Type B pancreatic cell (in vitro differentiated cells): ENCODE measurements at regions not wholly inside any gene's neighbourhood (a gene's known extent, or its start where the extent isn't known, plus 50 kb on each side); places are given as distances from the start of the nearest gene placed in this dataset.

Experiments used
- DNase-seq: peaks from one replicate; pipeline ENCODE4 v3.0.0; 2021; ENCODE audit warnings: mixed read lengths; ENCODE audit not compliant: unreplicated experiment; ENCODE audit errors: extremely low spot score
- H3K27ac Mint-ChIP-seq: 2 replicates; pipeline ENCODE4 v1.8.0; 2021; ENCODE audit warnings: mild to moderate bottlenecking, mixed read lengths
- H3K27me3 Mint-ChIP-seq: 2 replicates; pipeline ENCODE4 v1.8.0; 2021; ENCODE audit warnings: mixed read lengths
- H3K36me3 Mint-ChIP-seq: 2 replicates; pipeline ENCODE4 v1.8.0; 2021; ENCODE audit warnings: mixed read lengths
- H3K4me1 Mint-ChIP-seq: one replicate; pipeline ENCODE4 v1.8.0; 2021; ENCODE audit warnings: mixed read lengths; ENCODE audit not compliant: unreplicated experiment
- H3K4me3 Mint-ChIP-seq: 2 replicates; pipeline ENCODE4 v1.8.0; 2021; ENCODE audit warnings: mild to moderate bottlenecking, mixed read lengths
- H3K9me3 Mint-ChIP-seq: 2 replicates; pipeline ENCODE4 v1.8.0; 2021; ENCODE audit warnings: mixed read lengths
- CTCF ChIP-seq: fragments of 200-600 bp; sonication (generic); conservative IDR thresholded peaks from 2 replicates; pipeline ENCODE4 v1.5.0; 2021; ENCODE audit warnings: antibody characterized with exemption, mild to moderate bottlenecking

- Mint-ChIP-seq H3K9me3 (peaks cover 7% of the 10 kb centered on the region), H3K4me3 (no peak overlapping the region), H3K36me3 (no peaks in the 10 kb centered on the region), H3K27ac (no peak overlapping the region), H3K4me1 (no peaks in the 10 kb centered on the region), H3K27me3 (peaks cover 12% of the 10 kb centered on the region)
- TF ChIP-seq CTCF = no peak
- DNase-seq = no peak
These were observed 103.0 kb upstream of the MOCS1 start for GRCh38 chr6:40037271-40037670.

- no peaks in the 10 kb centered on the region for H3K36me3 Mint-ChIP-seq
- no peak for TF ChIP-seq CTCF
- no peak overlapping the region for H3K4me3 Mint-ChIP-seq
- H3K27ac Mint-ChIP-seq = no peak overlapping the region
- H3K9me3 Mint-ChIP-seq = no peaks in the 10 kb centered on the region
- peaks cover 9% of the 10 kb centered on the region for H3K27me3 Mint-ChIP-seq
- DNase-seq = no peak
- no peaks in the 10 kb centered on the region for H3K4me1 Mint-ChIP-seq
These were observed 101.9 kb upstream of the MOCS1 start for GRCh38 chr6:40036186-40036585.

- no peak for TF ChIP-seq CTCF
- Mint-ChIP-seq H3K27me3 (peaks cover 22% of the 10 kb centered on the region), H3K27ac (no peak overlapping the region), H3K36me3 (no peaks in the 10 kb centered on the region), H3K4me3 (no peak overlapping the region), H3K4me1 (no peaks in the 10 kb centered on the region), H3K9me3 (no peaks in the 10 kb centered on the region)
- no peak for DNase-seq
These were observed 94.2 kb upstream of the MOCS1 start for GRCh38 chr6:40028449-40028848.

GRCh38 chr6:40022867-40023266, 88.6 kb upstream of the MOCS1 start:
- peaks cover 32% of the 10 kb centered on the region for H3K27me3 Mint-ChIP-seq
- no peak for TF ChIP-seq CTCF
- DNase-seq = no peak
- peaks cover 6% of the 10 kb centered on the region for H3K9me3 Mint-ChIP-seq
- H3K4me3 Mint-ChIP-seq = no peak overlapping the region
- H3K36me3 Mint-ChIP-seq = no peaks in the 10 kb centered on the region
- H3K4me1 Mint-ChIP-seq = no peaks in the 10 kb centered on the region
- H3K27ac Mint-ChIP-seq = no peak overlapping the region

GRCh38 chr6:40020166-40020565, 85.9 kb upstream of the MOCS1 start:
- DNase-seq = no peak
- H3K9me3 Mint-ChIP-seq = peaks cover 12% of the 10 kb centered on the region
- no peak for TF ChIP-seq CTCF
- H3K27me3 Mint-ChIP-seq = peaks cover 20% of the 10 kb centered on the region
- H3K4me3 Mint-ChIP-seq = no peak overlapping the region
- H3K27ac Mint-ChIP-seq = no peak overlapping the region
- H3K4me1 Mint-ChIP-seq = no peaks in the 10 kb centered on the region
- H3K36me3 Mint-ChIP-seq = no peaks in the 10 kb centered on the region

GRCh38 chr6:40015530-40015929, 81.3 kb upstream of the MOCS1 start:
- Mint-ChIP-seq H3K27ac (no peak overlapping the region), H3K36me3 (no peaks in the 10 kb centered on the region), H3K27me3 (peaks cover 24% of the 10 kb centered on the region), H3K4me1 (no peaks in the 10 kb centered on the region), H3K4me3 (no peak overlapping the region), H3K9me3 (peaks cover 12% of the 10 kb centered on the region)
- DNase-seq = no peak
- TF ChIP-seq CTCF = no peak
